Muscle of arm (tissue), 1 donor: ENCODE measurements at regions not wholly inside any gene's neighbourhood (a gene's known extent, or its start where the extent isn't known, plus 50 kb on each side); places are given as distances from the start of the nearest gene placed in this dataset.
A peak's percentile ranks its signal among the peaks of the same experiment; 100 is the strongest.
"Not testable (repeated sequence)": the region's sequence is repeated elsewhere in the genome, so short reads cannot be mapped to it uniquely, and the experiment has no call there.

Experiments used
- DNase-seq: peaks from one replicate; pipeline ENCODE4 v3.0.0-alpha.2; 2013

DNA sequence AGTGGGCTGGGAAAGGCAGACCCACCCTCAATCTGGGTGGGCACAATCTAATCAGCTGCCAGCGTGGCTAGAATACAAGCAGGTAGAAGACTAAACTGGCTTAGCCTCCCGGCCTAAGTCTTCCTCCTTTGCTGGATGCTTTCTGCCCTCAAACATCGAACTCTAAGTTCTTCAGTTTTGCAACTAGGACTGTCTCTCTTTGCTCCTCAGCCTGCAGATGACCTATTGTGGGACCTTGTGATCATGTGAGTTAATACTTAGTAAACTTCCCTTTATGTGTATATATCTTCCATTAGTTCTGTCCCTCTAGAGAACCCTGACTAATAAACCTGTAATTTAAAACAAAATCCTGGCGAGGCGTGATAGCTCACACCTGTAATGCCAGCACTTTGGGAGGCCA is 51.8 kb upstream of the SLC39A8 start:
- DNase-seq: not testable (repeated sequence)

DNA sequence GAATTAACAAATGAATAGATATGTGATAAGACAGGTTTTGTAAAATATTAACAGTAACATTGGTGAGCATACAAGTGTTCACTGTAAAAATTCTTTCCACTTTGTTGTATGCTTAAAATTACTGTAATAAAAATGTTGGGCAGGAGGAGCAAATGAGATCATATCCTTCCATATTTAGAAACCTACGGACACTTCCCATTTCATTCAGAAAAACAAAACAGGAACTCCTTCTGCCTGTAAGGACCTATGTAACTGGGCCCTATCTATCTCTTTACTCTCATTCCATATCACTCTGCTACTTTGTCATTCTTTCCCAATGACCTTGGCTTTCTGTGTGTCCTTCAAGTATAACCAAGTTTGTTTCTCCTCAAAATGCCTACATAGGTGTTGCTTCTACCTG is 53.7 kb upstream of the SLC39A8 start:
- no peak for DNase-seq

DNA sequence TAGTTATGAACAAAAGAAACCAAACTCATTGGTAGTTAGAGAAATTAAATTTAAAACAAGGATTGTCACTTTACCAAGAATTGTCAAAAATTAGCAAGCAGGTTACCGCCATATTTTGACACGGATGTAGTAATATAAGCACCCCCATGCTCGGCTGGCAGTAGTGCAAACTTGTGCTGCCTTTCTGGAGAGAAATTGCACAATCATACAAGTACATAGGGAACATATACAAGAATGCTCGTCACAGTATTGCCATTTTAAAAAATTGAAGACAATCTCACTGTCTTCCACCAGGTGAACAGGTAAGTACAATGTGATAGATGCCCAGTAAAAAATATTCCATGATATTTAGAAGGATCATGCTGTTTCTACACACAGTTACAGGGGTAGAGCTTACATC is 55.6 kb upstream of the SLC39A8 start:
- DNase-seq: no peak

DNA sequence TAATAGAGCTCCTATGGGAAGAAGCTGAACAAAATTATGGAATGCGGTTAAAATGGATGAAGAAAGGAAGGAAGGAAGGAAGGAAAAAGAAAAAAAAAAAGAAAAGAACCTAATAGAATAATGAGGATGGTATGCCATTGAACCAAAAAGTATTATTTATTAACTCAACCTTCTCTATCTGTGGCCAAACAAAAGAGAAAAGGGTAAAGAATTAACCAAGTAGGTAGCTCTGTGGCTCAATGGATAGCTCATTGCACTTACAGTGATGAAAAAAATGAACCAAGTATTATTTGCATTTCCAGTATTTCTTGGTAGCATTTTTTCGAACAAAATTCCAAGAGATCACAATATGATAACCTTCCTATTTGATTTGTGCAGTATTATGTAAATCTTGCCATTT is 56.9 kb upstream of the SLC39A8 start:
- DNase-seq: no peak

DNA sequence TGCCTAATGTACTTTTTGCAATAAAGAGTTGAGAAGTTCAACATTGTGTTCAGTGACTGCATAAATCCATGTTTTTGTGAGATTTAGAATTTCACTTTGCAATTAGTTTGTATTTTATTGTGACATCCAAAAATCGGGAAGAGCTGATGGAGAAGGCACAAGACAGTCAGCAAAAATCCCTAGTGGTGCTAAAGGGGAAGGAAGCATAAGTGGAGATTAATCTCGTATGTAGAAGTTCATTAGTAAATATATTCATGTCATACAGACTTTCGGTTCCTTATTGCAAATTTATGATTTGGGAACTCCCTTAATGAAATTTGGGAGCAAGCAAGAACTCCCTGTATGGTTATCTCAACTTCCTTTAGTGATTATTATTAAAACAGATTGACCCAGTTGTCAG is 57.8 kb upstream of the SLC39A8 start:
- DNase-seq: no peak

DNA sequence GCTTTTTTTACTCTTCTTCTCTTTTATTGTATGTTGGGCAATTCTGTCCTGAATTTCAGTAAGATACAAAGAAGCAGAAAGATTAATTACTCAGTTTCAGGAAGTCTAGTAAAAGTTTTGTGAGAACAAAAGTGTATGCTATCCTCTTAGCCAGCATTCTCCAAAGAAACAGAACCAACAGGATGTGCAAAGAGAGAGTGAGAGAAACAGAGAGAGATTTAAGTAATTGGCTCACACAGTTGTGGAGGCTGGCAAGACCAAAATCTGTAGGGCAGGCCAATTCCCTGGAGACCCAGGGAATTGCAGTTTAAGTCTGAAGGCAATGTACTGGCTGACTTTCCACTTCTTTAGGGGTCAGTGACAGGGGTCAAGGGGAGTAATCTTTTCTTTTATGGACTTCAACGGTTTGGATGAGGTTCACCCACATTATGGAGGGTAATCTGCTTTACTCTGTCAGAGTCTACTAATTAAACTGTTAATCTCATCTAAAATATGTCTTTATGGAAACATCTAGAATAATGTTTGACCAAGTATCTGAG is 59.2 kb upstream of the SLC39A8 start:
- DNase-seq: no peak

DNA sequence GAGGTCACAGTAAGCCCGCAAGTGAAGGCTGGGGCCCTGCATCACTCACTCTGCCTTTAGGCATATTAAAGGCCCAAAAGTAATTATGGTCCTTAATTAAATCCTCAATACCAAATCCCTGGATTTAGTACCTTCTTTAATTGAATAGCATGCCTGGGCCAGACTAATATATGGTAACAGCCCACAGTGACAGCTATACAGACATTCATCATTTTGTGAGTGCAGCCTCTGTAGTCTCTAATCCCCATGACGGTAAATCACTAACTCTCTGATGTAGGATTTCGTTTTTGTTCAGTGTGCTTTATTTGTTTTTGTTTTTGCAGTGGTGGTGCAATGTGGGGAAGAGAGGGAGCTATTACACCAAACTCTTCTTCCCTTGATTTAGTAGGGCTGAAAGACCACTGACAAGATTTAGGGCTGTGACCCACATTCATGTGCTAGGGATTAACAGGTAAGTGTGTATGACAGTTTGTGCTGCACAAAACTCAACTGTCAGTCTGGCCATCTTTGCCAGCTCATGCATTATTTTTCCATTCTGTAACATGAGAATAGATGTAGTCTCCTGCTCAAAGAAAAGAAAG is 60.6 kb upstream of the SLC39A8 start:
- DNase-seq: no peak

DNA sequence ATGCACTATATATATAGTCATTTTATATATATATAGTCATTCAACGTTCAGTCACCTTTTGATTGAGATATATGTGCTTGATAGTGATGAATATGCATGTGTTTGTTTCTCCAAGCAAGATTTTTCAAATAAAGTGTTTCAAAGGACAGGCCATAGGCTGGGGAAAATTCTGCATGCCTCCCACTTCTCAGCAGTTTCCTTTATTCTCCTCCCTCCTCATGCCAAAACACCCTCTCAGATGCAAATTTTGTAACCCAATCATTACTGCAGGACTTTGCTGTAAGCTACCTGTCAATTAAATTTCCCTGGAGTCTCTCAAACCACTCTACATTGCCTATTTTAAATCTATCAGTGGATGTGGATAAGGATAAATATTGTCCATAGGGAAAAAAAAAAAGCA is 65.6 kb upstream of the SLC39A8 start:
- not testable (repeated sequence) for DNase-seq

DNA sequence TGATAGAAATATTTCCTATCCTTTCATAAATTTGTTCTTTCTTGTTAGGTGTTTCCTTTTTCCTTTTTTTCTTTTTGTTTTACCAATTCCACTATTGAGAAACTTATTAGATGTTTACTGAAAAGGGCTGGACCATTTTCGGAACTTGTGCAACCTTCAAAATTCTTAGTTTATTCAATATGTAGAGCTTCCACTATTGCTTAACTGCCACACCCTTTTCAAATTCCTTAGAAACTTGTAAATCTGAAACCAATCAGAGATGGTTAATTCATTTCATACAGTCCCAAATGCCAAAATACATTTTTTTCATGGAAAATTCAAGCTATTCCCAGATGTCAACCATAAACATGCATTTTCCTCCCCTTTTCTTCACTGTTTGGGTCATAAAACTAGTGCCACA is 66.1 kb upstream of the SLC39A8 start:
- no peak for DNase-seq

DNA sequence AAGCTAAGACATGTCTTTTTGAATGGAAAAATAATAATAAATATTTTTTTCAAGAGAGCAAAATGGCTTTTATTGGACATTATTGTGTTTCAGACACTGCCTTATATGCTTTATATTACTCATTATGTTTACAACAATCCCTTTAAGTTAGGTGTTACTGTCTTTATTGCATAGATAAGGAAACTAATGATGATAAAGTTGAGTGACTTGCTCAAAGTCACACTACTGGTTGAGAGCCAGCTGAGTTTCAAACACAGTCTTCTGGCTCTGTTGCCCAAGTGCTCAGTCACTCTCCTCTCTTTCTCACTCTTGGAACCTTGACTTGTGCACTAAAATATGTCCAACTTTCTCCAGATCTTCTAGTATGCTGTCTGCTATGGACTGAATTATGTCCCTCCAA is 71.5 kb upstream of the SLC39A8 start:
- DNase-seq: no peak

DNA sequence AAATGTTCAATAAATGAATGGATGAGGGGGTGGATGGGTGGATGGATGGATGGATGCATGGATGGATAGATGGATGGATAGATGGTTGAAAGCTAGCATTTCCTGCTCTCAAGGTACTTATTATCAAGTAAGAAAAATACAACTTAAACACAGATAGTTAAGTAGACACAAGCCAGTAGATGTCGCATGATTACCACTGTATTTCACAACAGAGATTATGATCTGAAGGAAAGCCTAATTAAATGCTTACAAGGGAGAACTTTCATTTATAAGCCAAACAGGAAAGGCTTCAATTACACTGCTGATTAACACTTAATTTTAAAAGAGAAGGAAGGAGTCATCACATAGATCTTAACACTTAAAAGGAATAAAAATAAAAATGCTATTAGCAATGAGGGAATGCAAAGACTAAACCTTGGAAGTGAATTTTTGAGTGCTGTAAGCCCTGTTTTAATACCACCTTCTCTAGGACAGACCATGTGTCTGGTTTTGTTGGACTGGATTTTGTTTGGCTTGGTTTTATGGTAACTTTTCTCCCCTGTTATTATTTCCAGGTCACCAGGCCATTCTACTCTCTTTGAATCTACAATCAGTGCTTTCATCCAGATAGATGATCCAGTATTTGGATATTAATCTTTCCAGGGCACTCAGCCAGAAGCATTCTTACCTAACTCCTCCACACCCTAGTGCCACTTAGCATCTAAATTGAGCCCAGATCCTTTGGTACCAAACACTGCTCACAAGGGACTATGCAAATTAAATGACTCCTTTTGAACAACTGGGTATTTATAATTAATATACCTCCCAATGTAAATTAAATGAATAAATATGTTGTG is 75.5 kb upstream of the SLC39A8 start:
- DNase-seq: no peak

DNA sequence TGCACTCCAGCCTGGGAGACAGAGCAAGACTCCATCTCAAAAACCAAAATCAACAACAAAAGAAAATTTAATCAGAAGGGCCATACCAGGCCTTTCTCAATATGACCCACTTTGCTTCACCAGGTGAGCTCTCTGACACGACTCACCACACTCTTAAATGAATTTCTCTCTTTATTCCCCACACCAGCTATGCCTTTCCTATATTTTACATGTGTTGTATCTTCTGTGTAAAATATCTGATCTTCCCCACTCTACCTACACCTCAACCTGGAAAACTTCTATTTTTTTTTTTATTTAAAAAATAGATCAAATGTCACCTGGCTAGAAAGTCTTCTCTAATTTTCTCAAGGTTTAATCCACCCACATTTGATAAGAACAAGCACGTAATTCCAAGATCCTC is 77.6 kb upstream of the SLC39A8 start:
- no peak for DNase-seq

DNA sequence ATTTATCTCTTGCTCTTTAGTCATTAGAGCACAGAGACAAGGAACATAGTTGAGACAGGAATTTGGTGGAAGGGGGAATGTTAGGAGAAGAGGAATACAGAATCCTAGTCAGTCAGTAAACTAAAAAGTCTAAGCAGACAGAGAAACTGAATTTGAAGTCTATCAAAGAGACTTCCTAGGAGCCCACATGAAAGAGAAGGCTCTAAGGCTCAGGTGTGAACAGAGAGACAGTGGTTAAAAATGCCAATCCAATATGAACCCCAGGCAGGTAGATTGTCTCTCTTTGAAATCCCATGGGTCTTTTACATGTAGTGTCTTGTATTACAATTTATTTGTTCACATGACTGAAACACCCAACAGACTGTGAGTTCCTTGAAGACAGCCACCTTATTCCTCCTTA is 77.8 kb upstream of the NFKB1 start:
- DNase-seq: no peak

DNA sequence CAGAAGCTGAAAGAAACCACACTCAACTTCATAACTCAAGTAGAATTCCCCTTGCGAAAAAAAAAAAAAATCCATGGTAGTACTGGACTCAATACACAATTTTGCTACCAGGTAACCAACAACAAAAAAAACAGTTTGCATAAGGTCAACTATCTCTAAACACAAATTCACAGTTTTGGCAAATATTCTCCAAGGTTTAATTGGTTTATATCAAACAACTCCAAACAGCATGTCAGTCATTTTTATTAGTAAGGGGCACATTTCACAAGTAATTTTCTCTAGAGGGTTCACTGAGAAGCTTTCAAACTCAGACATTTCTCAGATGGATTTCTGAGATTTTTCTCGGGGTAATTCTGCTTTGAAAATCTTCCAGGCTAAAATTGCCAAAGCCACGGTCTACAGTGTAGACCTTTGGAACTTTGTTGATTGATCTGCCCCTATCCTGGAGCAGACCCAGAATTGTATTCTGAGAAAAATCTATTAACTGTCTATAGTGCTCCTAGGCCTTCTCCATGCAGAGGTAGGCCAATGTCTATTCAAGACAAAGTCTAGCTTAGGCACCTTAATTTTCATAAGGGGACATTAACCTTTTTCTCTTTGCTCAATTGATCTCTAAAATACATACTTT is 73.7 kb upstream of the NFKB1 start:
- DNase-seq: no peak

DNA sequence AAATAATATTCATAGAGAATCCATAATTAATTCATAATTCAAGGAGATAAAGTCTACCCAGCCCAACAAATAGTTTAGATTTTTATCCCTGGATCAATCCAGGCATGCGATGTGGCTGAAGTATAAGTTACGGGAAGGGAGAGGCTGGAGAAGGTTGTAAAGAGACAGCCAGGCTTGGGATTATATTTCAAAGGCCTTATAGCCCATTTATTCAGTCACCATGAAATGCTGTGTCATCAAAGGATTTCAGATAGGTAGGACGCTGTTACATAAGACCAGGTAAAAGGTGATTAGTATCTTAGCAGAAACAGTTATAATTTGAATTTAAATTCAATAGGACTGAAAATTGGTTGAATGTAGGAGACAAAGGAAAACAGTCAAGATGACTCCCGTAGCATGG is 73.0 kb upstream of the NFKB1 start:
- DNase-seq: no peak

DNA sequence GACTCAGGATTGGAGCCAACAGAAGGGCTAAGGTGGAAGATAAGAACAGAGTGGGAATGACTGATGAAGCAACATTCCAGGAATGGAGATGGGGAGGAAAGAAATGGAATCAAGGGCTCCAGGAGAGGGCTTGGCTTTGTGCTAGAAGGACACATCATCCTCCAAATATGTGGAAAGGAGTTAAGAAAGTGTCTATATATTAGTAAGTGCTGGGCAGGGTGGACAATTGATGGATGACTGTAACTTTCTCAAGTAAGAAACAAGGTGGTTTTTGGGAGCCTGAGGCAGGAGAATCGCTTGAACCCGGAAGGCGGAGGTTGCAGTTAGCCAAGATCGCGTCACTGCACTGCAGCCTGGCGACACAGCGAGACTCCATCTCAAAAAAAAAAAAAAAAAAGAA is 71.6 kb upstream of the NFKB1 start:
- no peak for DNase-seq

DNA sequence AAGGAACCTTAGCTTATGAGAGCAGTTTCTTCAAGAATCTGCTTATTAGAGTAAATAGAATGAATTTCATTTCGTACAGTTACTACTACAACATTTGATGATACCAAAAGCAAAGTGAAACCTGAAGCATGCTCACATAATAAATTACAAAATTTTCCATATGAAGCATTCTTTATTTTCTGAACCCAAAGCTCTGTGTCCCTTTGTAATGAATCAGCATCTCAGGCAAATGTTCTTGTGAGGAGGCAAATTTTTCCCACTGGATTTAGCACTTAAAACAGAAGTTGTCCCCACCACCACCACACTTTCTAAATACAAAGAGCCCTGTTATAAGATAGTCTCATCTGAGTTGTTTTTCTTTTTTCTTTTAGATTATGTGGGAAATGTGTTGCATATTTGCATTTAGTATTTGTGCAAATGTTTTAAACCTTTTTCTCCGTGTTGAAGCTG is 70.7 kb upstream of the NFKB1 start:
- peak; percentile 25 for DNase-seq

DNA sequence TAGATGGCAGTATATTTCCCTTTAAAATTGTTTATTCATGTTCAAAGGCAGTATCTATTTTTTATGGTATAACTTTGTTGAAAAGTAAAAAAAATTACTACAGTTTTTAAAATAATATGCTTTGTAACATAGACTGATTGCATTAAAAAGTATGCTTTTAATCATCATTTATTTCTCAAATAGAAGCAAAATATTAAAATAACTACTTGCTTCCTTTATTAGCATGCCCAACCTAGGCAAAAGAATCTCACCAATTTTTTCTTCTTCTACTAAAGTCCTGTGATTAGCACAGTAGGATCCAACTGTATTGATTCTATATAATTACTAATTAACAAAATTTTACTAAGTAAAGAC is 69.6 kb upstream of the NFKB1 start:
- no peak for DNase-seq

DNA sequence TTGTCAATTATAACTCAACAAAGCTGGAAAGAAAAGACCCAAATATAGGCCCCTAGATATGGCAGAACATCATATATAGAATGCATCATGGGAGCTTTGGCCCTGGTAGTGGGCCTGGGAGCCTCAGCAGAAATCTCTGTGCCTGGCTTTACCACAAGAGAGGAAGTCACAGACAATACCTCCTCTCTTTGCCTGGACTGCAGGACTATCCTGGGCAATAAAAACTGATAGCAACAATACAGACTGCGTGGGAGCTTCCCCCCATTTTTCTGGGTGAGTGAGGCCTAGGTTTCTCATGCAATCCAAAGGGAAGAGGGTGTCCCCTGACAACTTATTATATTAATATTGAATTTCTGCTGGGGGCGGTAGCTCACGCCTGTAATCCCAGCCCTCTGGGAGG is 64.0 kb upstream of the NFKB1 start:
- no peak for DNase-seq

DNA sequence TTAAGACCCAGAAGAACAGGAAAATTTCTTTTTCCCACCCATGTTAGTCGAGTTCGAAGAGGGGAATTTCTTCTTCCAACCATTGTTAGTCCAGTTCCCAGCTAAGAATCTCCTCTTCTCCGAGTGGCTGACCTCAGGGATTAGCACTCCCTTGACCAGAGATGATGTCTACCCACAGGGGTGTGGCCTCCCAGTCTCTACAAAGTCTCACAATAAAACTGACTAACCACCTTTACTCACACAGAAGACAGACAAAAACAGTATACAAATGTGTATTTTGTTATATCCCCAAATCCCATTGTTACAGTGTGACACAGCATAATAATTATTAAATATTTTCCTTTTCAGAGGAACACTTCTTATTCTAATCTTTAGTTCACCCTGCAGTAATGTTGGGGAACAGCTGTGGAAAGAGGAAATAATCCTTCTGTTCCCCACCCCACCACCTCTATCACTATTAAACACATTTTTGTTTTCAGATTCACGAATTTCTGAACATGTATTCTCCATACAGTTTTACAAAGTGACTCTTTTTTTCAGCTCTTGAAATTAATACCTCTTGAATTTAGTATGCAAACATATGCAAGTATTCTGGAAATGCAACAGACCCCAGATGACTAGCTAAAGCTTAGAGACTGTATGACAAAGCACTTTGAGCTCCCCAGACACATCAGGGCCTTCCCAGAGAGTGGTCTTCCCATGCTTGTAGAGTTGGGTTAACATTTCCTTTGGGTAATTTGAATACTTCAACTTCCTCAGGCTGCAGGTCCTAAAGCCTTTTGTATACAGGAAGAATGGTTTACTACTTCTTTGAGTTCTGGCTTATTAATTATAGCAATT is 62.5 kb upstream of the NFKB1 start:
- DNase-seq: no peak

DNA sequence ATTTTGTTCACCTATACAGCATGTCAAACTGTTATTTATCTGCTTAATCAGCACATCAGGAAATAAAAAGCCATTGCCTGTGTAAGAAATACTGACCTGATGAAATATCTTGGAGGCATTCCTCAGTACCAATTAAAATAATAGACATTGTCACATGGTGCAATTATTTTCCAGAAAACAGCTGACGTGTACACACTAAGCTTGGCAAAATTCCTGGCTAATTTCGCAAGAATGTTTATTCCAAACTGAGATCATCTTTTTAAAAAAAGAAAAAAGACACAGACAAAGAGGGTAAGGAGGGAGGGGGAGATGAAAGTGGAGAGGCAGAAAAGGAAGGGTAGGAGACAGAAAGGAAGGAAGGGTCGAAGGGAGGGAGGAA is 61.9 kb upstream of the NFKB1 start:
- peak; percentile 51 for DNase-seq

DNA sequence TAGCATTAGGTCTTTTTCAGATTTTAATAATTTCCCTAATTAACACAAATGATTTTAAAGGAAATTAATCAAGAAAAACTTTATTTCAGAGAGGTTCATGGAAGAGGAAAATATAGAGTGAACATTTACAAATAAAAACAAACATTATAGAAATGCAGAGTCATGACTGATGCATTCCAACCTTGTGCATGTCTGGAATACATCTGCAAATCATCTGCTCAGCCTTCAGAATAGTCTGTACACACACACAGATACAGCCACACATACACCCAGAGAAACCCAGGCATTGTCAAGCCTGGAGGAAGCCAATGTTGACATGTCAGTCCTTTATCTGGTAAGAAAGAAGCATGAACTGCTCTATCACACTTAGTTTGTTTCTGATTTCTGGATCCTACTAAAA is 61.3 kb upstream of the NFKB1 start:
- peak; percentile 20 for DNase-seq
